B cell (primary cell): ENCODE measurements at regions not wholly inside any gene's neighbourhood (a gene's known extent, or its start where the extent isn't known, plus 50 kb on each side); places are given as distances from the start of the nearest gene placed in this dataset.

ENCODE experiments used
- ATAC-seq: fragments of 200-7000 bp; cut with Tn5 transposase; one replicate; pipeline ENCODE4 v1.10.0; 2021; ENCODE audit warnings: low read depth, mild to moderate bottlenecking, moderate number of reproducible peaks, moderate library complexity
- CTCF ChIA-PET: fragments of 350-600 bp; sonication (Branson Sonifier 250); formaldehyde crosslinking; loops from one replicate; lab custom pipeline; 2021; ENCODE audit warnings: antibody characterized with exemption, inconsistent platforms; lab: Charles Lee
- POLR2A ChIA-PET: fragments of 350-600 bp; sonication (Branson Sonifier 250); formaldehyde crosslinking; loops from one replicate; lab custom pipeline; 2021; ENCODE audit warnings: antibody characterized with exemption; lab: Charles Lee
- DNase-seq: peaks from one replicate; pipeline ENCODE4 v3.0.0; 2013
- H2AFZ ChIP-seq: 2 replicates; pipeline ENCODE4 v1.6.1; 2012; ENCODE audit warnings: mild to moderate bottlenecking, low read depth, low read length; ENCODE audit not compliant: insufficient read depth, poor library complexity, severe bottlenecking
- H3K27ac ChIP-seq, 2 donors: 1 replicate in 1 of 2; 2 replicates in 1 of 2; pipeline ENCODE4 v1.5.1; 2012 to 2013; ENCODE audit warnings: low read length in 2 of 2, mild to moderate bottlenecking in 2 of 2, moderate library complexity in 1 of 2
- H3K27me3 ChIP-seq, 4 experiments: fragments of 200-600 bp in 1 of 4; sonication (generic) in 1 of 4; replicated peaks in 1 of 4; 1 replicate in 2 of 4; 2 replicates in 2 of 4; pipeline versions ENCODE4 v1.6.1 to v1.7.0; 2013 to 2016; ENCODE audit warnings: low read length in 3 of 4, mild to moderate bottlenecking in 2 of 4, mixed read lengths in 1 of 4, moderate library complexity in 1 of 4; ENCODE audit not compliant: insufficient read depth in 4 of 4, control insufficient read depth in 3 of 4; ENCODE audit errors: control extremely low read depth in 1 of 4
- H3K36me3 ChIP-seq, 2 experiments: replicated peaks in 1 of 2; 1 replicate in 1 of 2; 2 replicates in 1 of 2; pipeline versions ENCODE4 v1.6.1 to v1.7.1; 2013; ENCODE audit warnings: low read length in 1 of 2; ENCODE audit not compliant: insufficient read depth in 2 of 2, control insufficient read depth in 1 of 2; ENCODE audit errors: control extremely low read depth in 1 of 2, extremely low read depth in 1 of 2
- H3K4me1 ChIP-seq, 2 donors: fragments of 200-600 bp in 1 of 2; sonication (generic) in 1 of 2; 1 replicate in 1 of 2; 2 replicates in 1 of 2; pipeline versions ENCODE4 v1.5.1 to v1.6.1; 2013 to 2017; ENCODE audit warnings: low read length in 2 of 2; ENCODE audit not compliant: control insufficient read depth in 2 of 2, insufficient read depth in 2 of 2
- H3K4me2 ChIP-seq: replicated peaks from 2 replicates; pipeline ENCODE3; 2012; ENCODE audit warnings: mild to moderate bottlenecking, low read depth, low read length; ENCODE audit not compliant: poor library complexity, severe bottlenecking
- H3K4me3 ChIP-seq, 5 experiments: fragments of 200-600 bp in 1 of 5; sonication (generic) in 1 of 5; 1 replicate in 3 of 5; 2 replicates in 2 of 5; pipeline versions ENCODE4 v1.5.1 to v1.7.0; 2011 to 2016; ENCODE audit warnings: low read length in 4 of 5, mild to moderate bottlenecking in 4 of 5, low read depth in 2 of 5, control low read depth in 1 of 5, moderate library complexity in 1 of 5; ENCODE audit not compliant: insufficient read depth in 1 of 5; ENCODE audit errors: control extremely low read depth in 1 of 5, extremely low read depth in 1 of 5
- H3K79me2 ChIP-seq: fragments of 200-600 bp; sonication (generic); one replicate; pipeline ENCODE4 v1.6.0; 2016; ENCODE audit warnings: low read length; ENCODE audit not compliant: control insufficient read depth, insufficient read depth
- H3K9ac ChIP-seq: fragments of 200-600 bp; sonication (generic); 2 replicates; pipeline ENCODE4 v1.6.1; 2017; ENCODE audit warnings: mild to moderate bottlenecking, low read length, moderate library complexity
- H3K9me3 ChIP-seq, 3 donors: one replicate each; pipeline versions ENCODE4 v1.6.1 to v1.7.1; 2013; ENCODE audit warnings: low read length in 2 of 3; ENCODE audit not compliant: control insufficient read depth in 2 of 3, insufficient read depth in 1 of 3; ENCODE audit errors: control extremely low read depth in 1 of 3
- H4K20me1 ChIP-seq: 2 replicates; pipeline ENCODE4 v1.6.0; 2012; ENCODE audit warnings: mild to moderate bottlenecking, low read length; ENCODE audit not compliant: insufficient read depth, control insufficient read depth, poor library complexity, severe bottlenecking
- H3K27ac Mint-ChIP-seq: one replicate; pipeline ENCODE4 v1.8.0; 2021; ENCODE audit warnings: mixed read lengths
- H3K27me3 Mint-ChIP-seq: one replicate; pipeline ENCODE4 v1.8.0; 2021; ENCODE audit warnings: mixed read lengths
- H3K4me1 Mint-ChIP-seq: one replicate; pipeline ENCODE4 v1.8.0; 2021; ENCODE audit warnings: mixed read lengths
- H3K4me3 Mint-ChIP-seq: one replicate; pipeline ENCODE4 v1.8.0; 2021; ENCODE audit warnings: mixed read lengths
- H3K9me3 Mint-ChIP-seq: one replicate; pipeline ENCODE4 v1.8.0; 2022; ENCODE audit warnings: mixed read lengths; ENCODE audit not compliant: insufficient read depth
- CTCF ChIP-seq: fragments of 200-600 bp; IDR thresholded peaks from one replicate; pipeline ENCODE4 v1.8.0; 2022; ENCODE audit warnings: antibody characterized with exemption, mild to moderate bottlenecking
- EZH2 ChIP-seq: IDR thresholded peaks from 2 replicates; pipeline ENCODE4 v1.6.1; 2012; ENCODE audit warnings: borderline replicate concordance, low read depth, mild to moderate bottlenecking, moderate library complexity, low read length; ENCODE audit not compliant: insufficient read depth, poor library complexity, severe bottlenecking
- WGBS: methylation state at CpG from one replicate; pipeline ENCODE4 v1.1.5; 2013; ENCODE audit warnings: missing lambda C conversion rate; ENCODE audit not compliant: insufficient coverage; 5-methylcytosine and 5-hydroxymethylcytosine counted together
- intact Hi-C: fragments of 100-400 bp; cut with micrococcal nuclease; formaldehyde crosslinking; loops from one replicate; pipeline ENCODE4 v1.10.0; 2022

- Mint-ChIP-seq H3K4me1 (no peaks in the 10 kb centered on the region), H3K4me3 (no peak overlapping the region), H3K27ac (no peak overlapping the region), H3K9me3 (no peaks in the 10 kb centered on the region), H3K27me3 (no peaks in the 10 kb centered on the region)
- no peak overlapping the region for H3K4me3 ChIP-seq
- ChIA-PET CTCF (no interaction called here), POLR2A (no interaction called here)
- WGBS, result 97% methylated on average over 8 of the region's 8 CpGs
- no peaks in the 10 kb centered on the region for H4K20me1 ChIP-seq
- TF ChIP-seq CTCF (no peak), EZH2 (no peak)
- H3K9ac ChIP-seq, result no peak overlapping the region
- intact Hi-C loops, result no loop called here
- no peak for ATAC-seq
- DNase-seq, result no peak
- H3K36me3 ChIP-seq, result no peaks in the 10 kb centered on the region
- H3K9me3 ChIP-seq, result peaks cover 0 to 23% (median 0%) of the 10 kb centered on the region in 3 donors
- H3K27ac ChIP-seq, result no peak overlapping the region
- no peak overlapping the region for H2AFZ ChIP-seq
- H3K27me3 ChIP-seq, result no peaks in the 10 kb centered on the region
- no peak overlapping the region for H3K4me2 ChIP-seq
- H3K79me2 ChIP-seq, result no peaks in the 10 kb centered on the region
- no peaks in the 10 kb centered on the region for H3K4me1 ChIP-seq
Observed at GRCh38 chr2:15846626-15847025, 93.7 kb upstream of the MYCN start.

GRCh38 chr2:15850534-15850933, 89.8 kb upstream of the MYCN start:
- TF ChIP-seq CTCF (no peak), EZH2 (no peak)
- POLR2A ChIA-PET, result no interaction called here
- Histone ChIP-seq H3K9me3 (peaks cover 0 to 23% (median 0%) of the 10 kb centered on the region in 3 donors), H3K9ac (no peak overlapping the region), H3K36me3 (no peaks in the 10 kb centered on the region), H3K79me2 (no peaks in the 10 kb centered on the region), H4K20me1 (no peaks in the 10 kb centered on the region), H3K4me2 (no peak overlapping the region), H2AFZ (no peak overlapping the region), H3K4me1 (no peaks in the 10 kb centered on the region), H3K27me3 (no peaks in the 10 kb centered on the region), H3K4me3 (no peak overlapping the region), H3K27ac (no peak overlapping the region)
- CTCF ChIA-PET, result no interaction called here
- H3K4me3 Mint-ChIP-seq, result no peak overlapping the region
- no CpG with 5 or more reads among the region's 1 CpG for WGBS
- H3K27me3 Mint-ChIP-seq, result peaks cover 4% of the 10 kb centered on the region
- intact Hi-C loops, result no loop called here
- ATAC-seq, result no peak
- no peak for DNase-seq
- no peak overlapping the region for H3K27ac Mint-ChIP-seq
- no peaks in the 10 kb centered on the region for H3K4me1 Mint-ChIP-seq
- H3K9me3 Mint-ChIP-seq, result no peaks in the 10 kb centered on the region
